ENCODE measurements at regions not wholly inside any gene's neighbourhood (a gene's known extent, or its start where the extent isn't known, plus 50 kb on each side); places are given as distances from the start of the nearest gene placed in this dataset.

- TF ChIP-seq CTCF (IDR thresholded peaks at IDR 0.05) (no peak), POLR2A (IDR thresholded peaks at IDR 0.05) (no peak)
These were observed 195.9 kb downstream of the ACKR3 start for GRCh38 chr2:236765478-236765877.
